Renal pelvis (tissue), 1 donor: ENCODE measurements at regions not wholly inside any gene's neighbourhood (a gene's known extent, or its start where the extent isn't known, plus 50 kb on each side); places are given as distances from the start of the nearest gene placed in this dataset.

ENCODE experiments used
- DNase-seq: peaks from one replicate; pipeline ENCODE4 v3.0.0-alpha.2; 2013

GRCh38 chr1:175894581-175894980 lies 151.2 kb upstream of the TNR start:
- DNase-seq = no peak

GRCh38 chr1:175893192-175893591 lies 149.8 kb upstream of the TNR start:
- DNase-seq = no peak

- no peak for DNase-seq
Observed at GRCh38 chr1:175892686-175893085, 149.3 kb upstream of the TNR start.

GRCh38 chr1:175891783-175892309 lies 148.5 kb upstream of the TNR start:
- DNase-seq = no peak

GRCh38 chr1:175890958-175891357 lies 147.6 kb upstream of the TNR start:
- no peak for DNase-seq

- DNase-seq = no peak
Observed at GRCh38 chr1:175889848-175890247, 146.5 kb upstream of the TNR start.

GRCh38 chr1:175888996-175889395 lies 145.6 kb upstream of the TNR start:
- no peak for DNase-seq

- peak; percentile 53 for DNase-seq
Observed at GRCh38 chr1:175887981-175888428, 144.6 kb upstream of the TNR start.

- DNase-seq = no peak
Observed at GRCh38 chr1:175887521-175887920, 144.1 kb upstream of the TNR start.

- DNase-seq = no peak
Observed at GRCh38 chr1:175885326-175885725, 141.9 kb upstream of the TNR start.

GRCh38 chr1:175884369-175884768 lies 141.0 kb upstream of the TNR start:
- no peak for DNase-seq

- DNase-seq = no peak
Observed at GRCh38 chr1:175882192-175882591, 138.8 kb upstream of the TNR start.

GRCh38 chr1:175881246-175881976 lies 138.0 kb upstream of the TNR start:
- no peak for DNase-seq

GRCh38 chr1:175878775-175879174 lies 135.4 kb upstream of the TNR start:
- no peak for DNase-seq

- DNase-seq = no peak
Observed at GRCh38 chr1:175877939-175878737, 134.7 kb upstream of the TNR start.

- no peak for DNase-seq
Observed at GRCh38 chr1:175875556-175875955, 132.2 kb upstream of the TNR start.

- DNase-seq = no peak
Observed at GRCh38 chr1:175874081-175874480, 130.7 kb upstream of the TNR start.

- DNase-seq = no peak
Observed at GRCh38 chr1:175873290-175873935, 130.0 kb upstream of the TNR start.

GRCh38 chr1:175872588-175872987 lies 129.2 kb upstream of the TNR start:
- DNase-seq = no peak

GRCh38 chr1:175871647-175872046 lies 128.3 kb upstream of the TNR start:
- no peak for DNase-seq

GRCh38 chr1:175870217-175870616 lies 126.8 kb upstream of the TNR start:
- DNase-seq = no peak

GRCh38 chr1:175866776-175867175 lies 123.4 kb upstream of the TNR start:
- no peak for DNase-seq
